ENCODE measurements at regions not wholly inside any gene's neighbourhood (a gene's known extent, or its start where the extent isn't known, plus 50 kb on each side); places are given as distances from the start of the nearest gene placed in this dataset.
"Not testable (repeated sequence)": the region's sequence is repeated elsewhere in the genome, so short reads cannot be mapped to it uniquely, and the experiment has no call there.

DNA sequence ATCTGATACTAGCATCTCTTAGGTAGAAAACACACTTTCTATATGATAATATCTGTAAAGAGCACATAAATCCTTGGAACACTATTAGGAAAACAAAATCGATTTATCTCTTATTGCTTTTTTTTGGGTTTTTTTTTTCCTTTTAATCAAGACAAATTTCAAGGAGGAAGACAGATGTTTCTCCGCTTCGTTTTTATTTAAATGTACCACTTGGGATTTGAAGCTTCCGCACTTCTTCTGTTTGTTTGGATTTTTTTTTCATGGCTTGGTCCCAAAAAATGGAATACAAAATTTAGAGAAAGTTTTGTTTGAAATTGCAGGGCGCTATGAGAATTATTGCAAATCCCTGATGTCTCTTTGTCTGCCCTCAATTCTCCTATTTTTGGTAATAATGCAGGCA is 51.7 kb upstream of the NBPF19 start:
- TF ChIP-seq EZH2 (IDR thresholded peaks at IDR 0.05; ENCODE audit: low read depth); CTCF (conservative IDR thresholded peaks at IDR 0.05): not testable (repeated sequence)

All from PC-9 (cell line).